Esophagus squamous epithelium (tissue), 4 donors: ENCODE measurements at regions not wholly inside any gene's neighbourhood (a gene's known extent, or its start where the extent isn't known, plus 50 kb on each side); places are given as distances from the start of the nearest gene placed in this dataset.

Source experiments
- CTCF ChIP-seq, 6 experiments: fragments of 450-650 bp in 4 of 6; fragments of 200-600 bp in 2 of 6; sonication (generic) in 2 of 6; IDR thresholded peaks; one replicate each; pipeline ENCODE4 v1.5.1; 2016 to 2019; ENCODE audit warnings: antibody characterized with exemption in 6 of 6, mild to moderate bottlenecking in 4 of 6, moderate library complexity in 4 of 6
- POLR2A ChIP-seq, 4 donors: fragments of 450-650 bp; IDR thresholded peaks; one replicate each; pipeline ENCODE4 v1.6.1; 2017; ENCODE audit warnings: antibody characterized with exemption in 4 of 4, mild to moderate bottlenecking in 4 of 4, moderate library complexity in 3 of 4

DNA sequence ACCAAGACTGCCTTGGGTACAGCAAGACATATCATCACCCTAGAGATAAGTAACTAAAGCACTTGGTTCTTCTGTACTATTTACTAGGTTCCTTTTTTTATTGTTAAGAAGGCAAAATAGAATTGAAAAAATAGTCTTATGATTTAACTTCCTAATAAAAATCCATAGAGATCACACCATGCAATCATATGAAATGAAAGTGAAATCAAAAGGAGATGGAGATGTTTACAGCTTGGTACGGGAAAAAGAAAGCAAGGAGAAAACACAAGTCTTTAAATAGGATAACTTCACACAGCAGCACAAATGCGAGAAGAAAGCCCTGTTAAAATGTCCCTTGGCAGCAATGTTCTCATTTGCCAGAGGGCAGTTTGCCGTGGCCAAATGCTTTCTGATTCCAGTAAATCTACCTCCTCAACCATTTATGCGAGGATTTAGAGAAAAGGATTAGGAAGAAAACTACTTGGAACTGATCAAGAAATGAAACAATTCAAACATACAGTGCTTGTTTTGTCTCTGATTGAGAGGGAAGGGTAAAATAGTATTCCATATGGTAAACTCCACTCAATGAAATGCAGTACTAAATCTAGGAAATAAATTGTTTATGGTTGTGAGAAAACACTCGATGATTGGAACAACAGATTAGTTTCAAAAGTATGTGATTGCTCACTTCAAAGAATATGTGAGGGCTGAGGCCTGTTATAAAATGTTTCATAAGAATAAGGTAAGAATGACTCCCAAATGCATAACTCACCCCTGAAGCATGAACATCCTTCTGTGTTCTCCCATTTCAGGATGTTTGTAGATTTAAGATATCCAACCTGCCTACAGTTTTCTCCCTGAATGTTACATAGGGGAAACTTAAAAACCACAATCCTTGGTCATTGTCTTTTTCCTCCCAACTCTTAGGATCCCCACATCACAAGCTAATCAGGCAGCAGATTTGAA is 487.8 kb downstream of the DACH1 start:
- TF ChIP-seq CTCF (IDR thresholded peaks at IDR 0.05), result no peak
- TF ChIP-seq POLR2A (IDR thresholded peaks at IDR 0.05), result no peak
